GM11168 (cell line): ENCODE measurements at regions not wholly inside any gene's neighbourhood (a gene's known extent, or its start where the extent isn't known, plus 50 kb on each side); places are given as distances from the start of the nearest gene placed in this dataset.

Experiments
- in situ Hi-C: fragments of 300-500 bp; cut with MboI; formaldehyde crosslinking; loops from one replicate; pipeline ENCODE4 v1.12.0; 2022; ENCODE audit warnings: low sequenced_read_pairs; ENCODE audit not compliant: unreplicated experiment

GRCh38 chr6:159490298-159490937, 202.6 kb downstream of the SOD2 start:
- in situ Hi-C loops, result no loop called here

GRCh38 chr6:159487636-159488035, 205.4 kb downstream of the SOD2 start:
- in situ Hi-C loops, result no loop called here

DNA sequence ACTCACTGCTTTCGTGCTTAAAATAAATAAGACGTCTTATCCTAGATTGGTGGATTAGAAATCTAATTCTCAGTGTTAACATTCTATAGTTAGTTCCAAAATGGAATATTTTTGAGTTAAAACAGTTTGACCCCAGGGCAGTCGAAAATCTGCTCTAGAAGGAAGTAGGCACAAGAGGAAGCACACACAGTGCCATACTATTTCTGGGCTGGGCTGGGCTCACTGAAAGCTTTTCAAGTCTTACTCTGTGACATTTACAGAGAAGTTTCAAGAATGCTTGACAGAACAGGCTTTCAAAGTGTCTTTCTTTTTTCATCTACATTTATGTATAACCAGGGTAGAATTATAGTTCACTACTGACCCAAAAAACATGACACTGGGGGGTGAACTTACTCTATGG, 209.8 kb downstream of the SOD2 start:
- in situ Hi-C loops, result no loop called here

GRCh38 chr6:159481897-159482296, 211.1 kb downstream of the SOD2 start:
- in situ Hi-C loops, result no loop called here

GRCh38 chr6:159480471-159480870, 212.6 kb downstream of the SOD2 start:
- in situ Hi-C loops, result no loop called here

GRCh38 chr6:159479146-159479545, 213.9 kb downstream of the SOD2 start:
- in situ Hi-C loops, result no loop called here

DNA sequence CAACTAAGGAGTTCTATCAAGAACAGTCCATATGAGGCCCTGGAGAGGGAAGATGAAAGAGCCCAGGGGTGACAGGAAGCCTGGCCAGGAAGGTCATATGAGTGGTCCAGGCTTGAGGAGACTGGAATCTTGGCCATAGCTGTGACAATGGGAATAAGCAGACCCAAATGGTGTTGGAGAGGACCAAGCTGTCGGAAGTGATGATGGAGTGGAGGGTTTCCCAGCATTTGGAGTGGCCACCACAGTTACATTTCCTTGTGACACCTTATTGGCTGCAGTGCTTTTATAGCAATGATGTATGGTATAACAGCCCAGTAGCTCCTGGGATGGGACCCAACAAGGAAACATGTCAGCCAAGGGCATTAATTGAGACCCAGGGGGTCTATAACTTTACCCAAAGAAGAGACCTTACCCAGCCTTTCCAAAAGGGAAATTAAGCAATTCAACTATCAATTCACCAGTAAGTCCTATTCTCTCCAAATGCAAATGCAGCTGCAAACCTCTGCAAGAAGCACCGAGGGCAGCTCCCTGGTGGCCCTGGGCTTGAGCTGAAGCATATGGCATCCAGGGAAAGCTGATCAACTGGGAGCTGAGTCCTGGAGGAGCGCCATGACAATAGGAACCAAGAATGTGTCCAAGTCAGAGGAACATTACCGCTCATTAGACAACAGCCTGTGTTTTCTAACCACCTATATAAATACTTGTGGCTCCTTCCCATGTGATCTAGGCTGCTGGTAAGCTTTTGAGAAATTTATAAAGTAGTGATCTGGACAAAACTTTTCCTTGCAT, 219.4 kb downstream of the SOD2 start:
- in situ Hi-C loops, result no loop called here

- in situ Hi-C loops, result no loop called here
Measured at GRCh38 chr6:159470397-159470796, 222.6 kb downstream of the SOD2 start.

- in situ Hi-C loops, result no loop called here
Measured at GRCh38 chr6:159469443-159469842, 223.6 kb downstream of the SOD2 start.

- in situ Hi-C loops, result no loop called here
Measured at GRCh38 chr6:159468994-159469393, 224.0 kb downstream of the SOD2 start.

DNA sequence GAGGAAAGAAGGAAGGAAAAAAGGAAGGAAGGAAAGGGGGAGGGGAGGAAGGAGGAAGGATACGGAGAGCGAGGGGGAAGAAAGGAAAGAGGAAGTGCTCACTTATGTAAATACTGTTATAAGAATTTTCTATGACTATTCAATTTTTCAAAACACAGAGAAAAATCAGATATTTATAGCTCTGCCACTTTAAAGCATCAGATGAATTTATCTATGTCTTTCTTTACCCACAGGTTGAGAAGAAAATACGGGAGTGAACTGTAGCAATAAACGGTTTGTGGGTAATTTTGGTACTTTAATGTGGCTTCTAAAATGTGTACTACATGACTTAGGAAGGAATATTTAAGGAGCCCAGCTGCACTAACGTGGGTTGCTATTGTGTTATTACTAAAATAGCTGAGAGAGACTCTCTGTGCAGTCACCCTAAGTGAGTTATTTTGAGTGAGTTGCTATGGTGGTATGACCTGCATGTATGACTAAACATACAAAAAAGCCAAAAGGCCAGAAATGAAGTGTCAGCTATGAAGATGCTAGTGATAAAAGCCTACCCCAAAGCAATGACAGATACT, 225.5 kb downstream of the SOD2 start:
- in situ Hi-C loops, result no loop called here

GRCh38 chr6:159466926-159467325, 226.1 kb downstream of the SOD2 start:
- in situ Hi-C loops, result no loop called here

DNA sequence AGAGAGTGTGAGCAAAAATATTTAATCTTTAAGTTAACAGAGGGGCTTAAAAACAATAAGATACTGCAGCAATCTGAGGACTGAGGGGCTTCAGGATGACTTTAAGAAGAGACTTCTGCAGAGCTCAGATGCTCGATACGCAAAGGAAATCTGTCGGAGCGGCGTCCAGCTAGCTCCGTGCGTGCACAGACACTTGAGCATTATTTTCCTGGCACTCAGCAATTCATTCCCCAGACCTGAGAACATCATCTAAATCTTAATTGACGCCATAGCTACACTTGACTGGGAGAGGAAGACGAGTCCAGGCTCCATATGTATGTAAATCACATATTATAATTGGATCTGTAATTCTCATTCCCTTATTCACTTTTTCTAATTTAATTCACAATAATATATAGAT, 228.2 kb downstream of the SOD2 start:
- in situ Hi-C loops, result no loop called here

- in situ Hi-C loops, result no loop called here
Measured at GRCh38 chr6:159463119-159463829, 229.8 kb downstream of the SOD2 start.

DNA sequence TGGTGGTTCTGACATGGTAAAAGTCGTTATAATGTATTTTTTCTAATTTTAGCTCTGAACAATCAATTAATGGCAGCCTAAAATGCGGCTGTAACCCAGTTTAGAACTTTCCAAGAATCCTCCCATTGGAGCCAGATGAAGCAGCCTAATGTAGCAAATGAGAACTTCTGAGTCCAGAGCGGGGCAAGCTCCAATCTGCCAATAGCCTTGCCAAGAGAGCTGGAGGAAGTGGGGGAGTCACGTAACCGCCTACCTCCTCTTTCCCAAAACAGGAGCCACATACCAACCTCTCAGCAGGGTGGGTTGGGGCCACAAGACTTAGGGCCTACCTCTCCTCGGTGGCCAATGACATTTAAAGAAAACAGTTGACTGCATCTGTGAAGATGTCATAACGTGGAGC, 230.6 kb downstream of the SOD2 start:
- in situ Hi-C loops, result no loop called here

DNA sequence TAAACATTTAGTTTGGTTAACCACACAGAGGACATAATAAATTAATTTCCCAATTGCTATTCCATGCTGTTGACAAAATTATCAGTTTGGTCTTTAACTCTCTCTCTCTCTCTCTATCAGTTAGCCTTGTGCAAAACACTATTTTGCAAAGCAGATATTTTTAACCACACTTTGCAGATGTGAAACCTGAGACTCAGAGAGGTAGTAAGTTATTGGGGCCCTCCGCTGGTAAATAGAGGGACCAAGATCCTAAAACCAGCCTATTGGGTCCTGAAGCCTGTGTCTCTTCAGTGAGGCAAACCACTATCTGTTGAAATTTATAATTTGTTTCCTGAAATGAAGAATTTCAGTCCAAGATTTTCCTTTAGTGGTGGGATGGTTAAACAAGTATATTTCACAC, 231.0 kb downstream of the SOD2 start:
- in situ Hi-C loops, result no loop called here

- in situ Hi-C loops, result no loop called here
Measured at GRCh38 chr6:159461266-159461665, 231.8 kb downstream of the SOD2 start.

- in situ Hi-C loops, result no loop called here
Measured at GRCh38 chr6:159460476-159460875, 232.6 kb downstream of the SOD2 start.

GRCh38 chr6:159456349-159456748, 236.7 kb downstream of the SOD2 start:
- in situ Hi-C loops, result no loop called here

DNA sequence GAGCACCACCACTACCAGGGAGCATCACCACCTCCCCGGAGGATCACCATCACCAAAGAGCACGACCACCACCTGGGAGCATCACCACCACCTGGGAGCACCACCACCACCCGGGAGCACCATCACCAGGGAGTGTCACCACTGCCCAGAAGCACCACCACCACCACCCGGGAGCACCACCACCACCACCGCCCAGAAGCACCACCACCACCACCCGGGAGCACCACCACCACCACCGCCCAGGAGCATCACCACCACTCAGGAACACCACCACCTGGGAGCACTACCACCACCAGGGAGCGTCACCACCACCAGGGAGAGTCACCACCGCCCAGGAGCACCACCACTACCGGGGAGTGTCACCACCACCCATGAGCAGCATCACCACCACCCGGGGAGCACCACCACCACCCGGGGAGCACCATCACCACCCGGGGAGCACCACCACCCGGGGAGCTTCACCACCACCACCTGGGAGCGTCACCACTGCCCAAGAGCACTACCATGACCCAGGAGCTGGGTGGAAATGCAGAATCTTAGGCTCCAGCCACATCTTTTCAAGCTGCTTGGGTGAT, 237.3 kb downstream of the SOD2 start:
- in situ Hi-C loops, result no loop called here
